NCI-H748 (cell line): ENCODE measurements at regions not wholly inside any gene's neighbourhood (a gene's known extent, or its start where the extent isn't known, plus 50 kb on each side); places are given as distances from the start of the nearest gene placed in this dataset.
"Not testable (repeated sequence)": the region's sequence is repeated elsewhere in the genome, so short reads cannot be mapped to it uniquely, and the experiment has no call there.

Experiments used
- DNase-seq: peaks from one replicate; lab custom pipeline; 2025; ENCODE audit not compliant: unreplicated experiment; lab: John Stamatoyannopoulos, UW

GRCh38 chr15:81729340-81729739 lies 316.5 kb downstream of the MEX3B start:
- no peak for DNase-seq

- DNase-seq = no peak
These were observed 317.1 kb downstream of the MEX3B start for GRCh38 chr15:81728726-81729125.

DNA sequence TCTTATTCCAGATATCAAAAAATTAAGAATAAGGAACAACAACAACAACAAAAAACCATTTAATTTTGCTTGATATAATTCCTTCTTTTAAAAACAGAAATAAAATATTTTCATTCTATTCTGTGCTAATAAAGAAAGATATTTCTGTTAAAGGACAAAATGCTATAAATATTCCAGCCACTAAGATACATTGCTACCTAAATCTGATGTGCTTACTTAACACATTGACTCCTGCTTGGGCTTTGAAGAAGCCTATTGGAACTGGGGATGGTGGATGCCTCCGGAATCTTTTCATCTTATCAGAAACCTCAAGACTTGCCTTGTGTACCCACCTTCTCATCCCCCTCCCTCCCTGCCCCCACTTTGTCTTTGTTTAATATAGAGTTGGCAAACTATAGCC lies 320.2 kb downstream of the MEX3B start:
- no peak for DNase-seq

- DNase-seq = no peak
These were observed 321.3 kb downstream of the MEX3B start for GRCh38 chr15:81724536-81724935.

DNA sequence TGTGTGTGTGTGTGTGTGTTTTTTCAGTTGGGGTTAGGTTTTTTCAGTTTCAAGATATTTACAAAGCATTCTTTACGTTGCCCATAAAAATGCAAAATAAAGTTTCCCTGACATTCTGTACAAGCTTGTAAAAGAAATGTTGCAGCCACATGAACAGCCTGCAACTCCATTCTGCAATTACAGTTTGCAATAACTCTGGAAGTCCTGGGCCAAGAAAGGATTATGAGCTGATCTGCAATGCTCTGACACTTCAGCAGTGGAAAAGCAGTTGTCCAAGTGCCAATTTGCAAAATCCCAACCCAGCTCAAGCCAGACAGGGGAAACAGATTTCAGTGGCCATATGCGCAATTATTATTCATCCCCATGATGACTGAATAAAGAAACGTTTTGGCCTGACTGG lies 322.1 kb downstream of the MEX3B start:
- no peak for DNase-seq

- no peak for DNase-seq
These were observed 322.6 kb downstream of the MEX3B start for GRCh38 chr15:81723113-81723651.

DNA sequence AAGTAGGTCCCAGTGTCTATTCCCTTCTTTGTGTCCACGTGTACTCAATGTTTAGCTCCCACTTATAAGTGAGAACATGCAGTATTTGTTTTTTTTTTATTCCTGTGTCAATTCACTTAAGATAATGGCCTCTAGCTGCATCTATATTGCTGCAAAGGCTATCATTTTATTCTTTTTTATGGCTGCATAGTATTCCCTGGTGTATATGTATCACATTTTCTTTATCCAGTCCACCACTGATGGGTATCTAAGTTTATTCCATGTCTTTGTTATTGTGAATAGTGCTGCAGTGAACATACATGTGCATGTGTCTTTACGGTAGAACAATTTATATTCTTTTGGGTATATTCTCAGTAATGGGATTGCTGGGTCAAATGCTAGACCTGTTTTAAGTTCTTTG lies 329.4 kb downstream of the MEX3B start:
- DNase-seq = not testable (repeated sequence)

DNA sequence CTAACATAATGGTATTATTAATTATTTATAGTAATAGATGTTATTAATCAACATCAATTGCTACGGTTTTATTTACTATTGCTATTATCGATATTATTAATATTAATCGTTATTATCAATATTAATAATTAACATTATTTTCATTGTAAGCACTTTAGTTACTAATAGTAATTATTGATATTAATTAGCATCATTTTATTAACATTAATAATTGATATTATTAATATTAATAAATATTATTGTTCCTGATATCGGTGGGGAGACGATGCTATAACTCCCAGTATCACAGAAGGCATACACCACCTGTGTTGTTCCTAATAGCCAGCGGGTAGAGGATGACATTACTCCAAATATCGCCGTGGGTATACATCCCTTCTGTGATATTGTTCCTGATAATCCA lies 335.5 kb downstream of the MEX3B start:
- DNase-seq = no peak

DNA sequence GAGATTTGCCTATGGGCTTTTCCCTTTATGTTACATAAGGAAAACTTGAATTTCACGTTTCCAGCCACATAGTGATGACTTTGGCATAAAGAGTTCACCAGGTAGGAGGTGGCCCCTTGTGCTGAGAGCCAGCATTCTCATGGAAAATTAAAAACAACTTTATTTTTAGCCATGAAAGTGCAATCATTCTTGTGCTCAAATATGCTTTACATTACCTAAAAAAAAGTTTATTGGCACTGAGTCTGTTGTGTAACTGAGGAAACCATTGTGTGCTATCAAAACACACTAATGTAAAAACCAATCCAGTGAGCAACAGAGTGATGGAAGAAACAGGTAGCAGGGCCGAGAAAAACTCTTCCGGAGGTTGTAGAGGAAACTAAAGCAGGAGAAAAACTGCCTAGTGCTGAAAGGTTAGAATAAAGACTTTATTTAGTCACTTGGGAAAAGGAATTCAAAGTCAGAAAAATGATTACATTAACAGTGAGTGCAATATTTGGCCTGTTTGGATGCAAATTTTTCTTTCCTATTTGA lies 332.9 kb upstream of the TMC3 start:
- not testable (repeated sequence) for DNase-seq

- DNase-seq = not testable (repeated sequence)
These were observed 331.7 kb upstream of the TMC3 start for GRCh38 chr15:81705727-81706126.

DNA sequence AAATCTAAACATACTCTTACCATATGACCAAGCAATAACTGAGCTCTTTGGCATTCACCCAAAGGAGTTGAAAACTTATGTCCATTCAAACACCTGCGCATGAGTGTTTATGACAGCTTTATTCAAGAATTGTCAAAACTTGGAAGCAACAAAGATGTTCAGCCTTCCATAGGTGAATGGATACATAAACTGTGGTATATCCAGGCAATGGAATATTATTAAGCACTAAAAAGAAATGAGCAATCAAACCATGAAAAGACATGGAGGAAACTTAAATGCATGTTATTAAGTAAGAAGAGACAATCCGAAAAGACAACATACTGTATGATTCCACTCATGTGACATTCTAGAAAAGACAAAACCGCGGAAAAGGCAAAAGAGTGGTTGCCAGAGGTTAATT lies 312.0 kb upstream of the TMC3 start:
- no peak for DNase-seq

- DNase-seq = no peak
These were observed 311.2 kb upstream of the TMC3 start for GRCh38 chr15:81685237-81685636.

DNA sequence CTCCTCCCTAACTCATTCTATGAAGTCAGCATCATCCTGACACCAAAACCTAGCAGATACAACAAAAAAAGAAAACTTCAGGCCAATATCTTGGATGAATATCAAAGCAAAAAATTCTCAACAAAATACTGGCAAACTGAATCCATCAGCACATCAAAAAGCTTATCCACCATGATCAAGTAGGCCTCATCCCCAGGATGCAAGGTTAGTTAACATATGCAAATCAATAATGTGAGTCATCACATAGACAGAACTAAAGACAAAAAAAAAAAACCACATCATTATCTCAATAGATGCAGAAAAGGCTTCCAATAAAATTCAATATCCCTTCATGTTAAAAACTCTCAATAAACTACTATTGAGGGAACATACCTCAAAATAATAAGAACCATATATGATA lies 306.8 kb upstream of the TMC3 start:
- DNase-seq = no peak

DNA sequence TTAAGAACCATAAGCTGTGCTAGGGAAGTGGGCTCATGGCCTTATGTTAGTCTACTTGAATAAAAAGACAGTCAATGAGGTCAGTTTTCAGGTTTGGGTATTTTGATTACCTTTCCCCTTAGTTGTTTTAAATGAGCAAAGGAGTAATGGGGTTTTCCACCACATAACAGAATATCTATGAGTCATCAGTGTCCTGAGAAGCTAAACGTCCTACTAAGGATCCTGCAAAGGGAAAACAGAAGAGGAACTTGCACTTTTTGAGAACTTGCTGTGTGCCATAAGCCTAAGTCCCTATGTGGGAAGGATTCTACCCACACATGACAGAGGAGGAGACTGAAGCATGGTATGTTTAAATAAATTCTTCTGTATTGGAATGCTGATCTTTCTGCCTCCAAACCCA lies 292.8 kb upstream of the TMC3 start:
- DNase-seq = no peak

DNA sequence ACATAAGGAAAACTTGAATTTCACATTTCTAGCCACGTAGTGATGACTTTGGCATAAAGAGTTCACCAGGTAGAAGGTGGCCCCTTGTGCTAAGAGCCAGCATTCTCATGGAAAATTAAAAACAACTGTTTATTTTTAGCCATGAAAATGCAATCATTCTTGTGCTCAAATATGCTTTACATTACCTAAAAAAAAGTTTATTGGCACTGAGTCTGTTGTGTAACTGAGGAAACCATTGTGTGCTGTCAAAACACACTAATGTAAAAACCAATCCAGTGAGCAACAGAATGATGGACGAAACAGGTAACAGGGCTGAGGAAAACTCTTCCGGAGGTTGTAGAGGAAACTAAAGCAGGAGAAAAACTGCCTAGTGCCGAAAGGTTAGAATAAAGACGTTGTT lies 287.0 kb upstream of the TMC3 start:
- no peak for DNase-seq

DNA sequence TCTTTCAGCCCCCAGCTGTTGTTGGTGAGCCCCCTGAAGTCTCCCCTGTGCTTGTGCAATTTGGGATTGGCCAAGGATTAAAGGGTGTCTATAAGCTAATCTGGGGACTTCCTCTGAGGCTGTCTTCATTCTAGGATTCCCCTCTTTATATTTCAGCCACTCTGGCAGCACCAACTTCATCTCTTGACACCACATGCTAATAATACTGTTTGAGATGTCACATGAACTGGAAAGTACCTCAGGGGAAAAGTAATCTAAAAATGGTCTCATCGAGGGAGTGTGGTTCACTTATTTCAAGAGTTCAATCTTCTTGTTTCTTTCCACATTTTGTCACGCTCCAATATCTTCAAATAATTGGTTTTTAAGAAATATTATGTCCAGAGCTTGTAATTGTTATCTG lies 279.2 kb upstream of the TMC3 start:
- no peak for DNase-seq

DNA sequence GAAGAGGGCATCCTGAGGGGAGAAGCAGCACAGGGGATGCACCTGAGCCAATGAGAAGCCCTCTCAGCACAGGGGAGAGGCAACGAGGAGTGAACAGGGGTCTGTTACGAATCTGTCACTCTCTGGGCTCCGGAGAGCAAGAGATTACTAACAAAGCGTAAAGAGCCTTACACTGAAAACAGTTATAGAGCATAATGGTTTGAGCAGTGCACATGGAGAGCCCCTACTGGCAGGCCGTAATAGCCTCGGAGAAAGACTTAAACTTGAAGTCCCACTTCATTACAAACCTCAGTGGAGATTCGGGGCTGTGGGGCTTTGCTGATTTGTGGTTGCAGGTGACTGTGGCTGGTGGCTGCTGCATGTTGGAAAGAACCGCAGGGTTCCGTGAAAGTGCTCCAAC lies 271.5 kb upstream of the TMC3 start:
- no peak for DNase-seq

DNA sequence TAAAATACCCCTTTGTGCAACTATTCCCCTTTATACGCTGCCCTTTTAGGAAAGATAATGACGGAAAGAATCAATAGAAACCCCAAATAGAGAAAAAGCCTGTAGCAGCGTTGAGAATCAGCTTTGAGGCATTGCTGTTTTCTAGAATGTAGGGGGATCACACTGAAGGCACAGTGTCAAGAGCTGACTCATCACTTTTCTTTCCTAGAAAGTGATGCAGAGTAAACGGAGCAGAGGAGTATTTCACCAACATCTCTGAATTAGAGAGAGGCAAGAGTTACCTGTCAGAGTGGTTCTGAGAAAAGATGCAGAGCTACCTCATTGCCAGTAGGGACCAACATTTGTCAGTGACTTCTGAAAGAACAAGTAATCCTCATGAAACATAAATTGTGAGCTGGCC lies 269.8 kb upstream of the TMC3 start:
- no peak for DNase-seq

DNA sequence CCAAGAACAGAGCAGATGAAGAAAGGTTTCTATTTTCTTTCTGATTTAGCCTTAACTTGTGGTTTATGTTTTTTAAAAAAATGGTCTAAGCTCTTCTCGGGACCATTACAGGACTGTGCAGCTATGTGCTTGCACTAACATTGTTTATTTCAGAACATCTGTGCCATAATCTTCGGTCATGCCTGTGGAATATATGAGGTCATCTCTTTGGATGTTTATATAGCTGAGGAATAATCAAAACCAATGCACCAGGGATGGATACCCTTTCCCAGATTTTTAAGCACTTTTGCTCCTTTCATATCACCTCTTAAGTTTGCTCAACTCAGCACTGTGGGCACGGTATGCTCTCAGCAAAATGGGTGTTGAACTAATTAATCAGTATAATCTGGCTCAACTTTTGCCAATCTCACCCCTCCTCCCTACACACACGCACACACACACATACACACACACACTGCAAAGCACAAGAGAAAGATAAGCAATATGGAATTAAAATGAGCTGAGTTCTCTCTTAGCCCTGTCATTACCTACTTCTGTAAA lies 268.5 kb upstream of the TMC3 start:
- DNase-seq = no peak

DNA sequence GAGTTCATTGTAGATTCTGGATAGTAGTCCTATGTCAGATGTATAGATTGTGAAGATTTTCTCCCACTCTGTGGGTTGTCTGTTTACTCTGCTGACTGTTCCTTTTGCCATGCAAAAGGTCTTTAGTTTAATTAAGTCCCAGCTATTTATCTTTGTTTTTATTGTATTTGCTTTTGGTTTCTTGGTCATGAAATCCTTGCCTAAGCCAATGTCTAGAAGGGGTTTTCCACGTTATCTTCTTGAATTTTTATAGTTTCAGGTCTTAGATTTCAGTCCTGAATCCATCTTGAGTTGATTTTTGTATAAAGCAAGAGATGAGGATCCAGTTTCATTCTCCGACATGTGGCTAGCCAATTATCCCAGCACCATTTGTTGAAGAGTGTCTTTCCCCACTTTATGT lies 262.1 kb upstream of the TMC3 start:
- not testable (repeated sequence) for DNase-seq

GRCh38 chr15:81633889-81634288 lies 259.9 kb upstream of the TMC3 start:
- DNase-seq = no peak

DNA sequence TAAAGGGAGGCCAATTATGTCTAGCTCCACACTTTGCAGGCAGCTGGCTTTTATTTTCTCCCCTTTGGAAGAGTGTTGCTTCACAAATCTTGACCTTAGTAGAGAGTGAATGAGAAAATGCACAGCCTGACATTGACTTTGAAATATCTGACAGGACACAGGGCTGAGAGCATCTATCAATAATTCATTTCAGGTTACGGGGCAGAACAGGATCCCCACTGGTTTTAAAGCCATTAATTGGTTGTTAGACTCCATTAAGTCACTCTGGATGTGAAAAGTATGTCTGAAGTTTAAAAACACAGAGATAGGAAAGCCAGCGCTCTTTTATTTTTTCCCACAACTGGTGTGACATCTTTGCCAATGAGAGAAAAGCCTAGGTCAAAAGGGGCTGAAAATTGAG lies 251.9 kb upstream of the TMC3 start:
- DNase-seq = peak; percentile 2

- DNase-seq = no peak
These were observed 245.0 kb upstream of the TMC3 start for GRCh38 chr15:81619002-81619401.
